B cell (primary cell): ENCODE measurements at regions not wholly inside any gene's neighbourhood (a gene's known extent, or its start where the extent isn't known, plus 50 kb on each side); places are given as distances from the start of the nearest gene placed in this dataset.

Source experiments
- ATAC-seq: fragments of 200-7000 bp; cut with Tn5 transposase; one replicate; pipeline ENCODE4 v1.10.0; 2021; ENCODE audit warnings: low read depth, mild to moderate bottlenecking, moderate number of reproducible peaks, moderate library complexity
- CTCF ChIA-PET: fragments of 350-600 bp; sonication (Branson Sonifier 250); formaldehyde crosslinking; loops from one replicate; lab custom pipeline; 2021; ENCODE audit warnings: antibody characterized with exemption, inconsistent platforms; lab: Charles Lee
- POLR2A ChIA-PET: fragments of 350-600 bp; sonication (Branson Sonifier 250); formaldehyde crosslinking; loops from one replicate; lab custom pipeline; 2021; ENCODE audit warnings: antibody characterized with exemption; lab: Charles Lee
- DNase-seq: peaks from one replicate; pipeline ENCODE4 v3.0.0; 2013
- H2AFZ ChIP-seq: 2 replicates; pipeline ENCODE4 v1.6.1; 2012; ENCODE audit warnings: mild to moderate bottlenecking, low read depth, low read length; ENCODE audit not compliant: insufficient read depth, poor library complexity, severe bottlenecking
- H3K27ac ChIP-seq, 2 donors: 1 replicate in 1 of 2; 2 replicates in 1 of 2; pipeline ENCODE4 v1.5.1; 2012 to 2013; ENCODE audit warnings: low read length in 2 of 2, mild to moderate bottlenecking in 2 of 2, moderate library complexity in 1 of 2
- H3K27me3 ChIP-seq, 4 experiments: fragments of 200-600 bp in 1 of 4; sonication (generic) in 1 of 4; replicated peaks in 1 of 4; 1 replicate in 2 of 4; 2 replicates in 2 of 4; pipeline versions ENCODE4 v1.6.1 to v1.7.0; 2013 to 2016; ENCODE audit warnings: low read length in 3 of 4, mild to moderate bottlenecking in 2 of 4, mixed read lengths in 1 of 4, moderate library complexity in 1 of 4; ENCODE audit not compliant: insufficient read depth in 4 of 4, control insufficient read depth in 3 of 4; ENCODE audit errors: control extremely low read depth in 1 of 4
- H3K36me3 ChIP-seq, 2 experiments: replicated peaks in 1 of 2; 1 replicate in 1 of 2; 2 replicates in 1 of 2; pipeline versions ENCODE4 v1.6.1 to v1.7.1; 2013; ENCODE audit warnings: low read length in 1 of 2; ENCODE audit not compliant: insufficient read depth in 2 of 2, control insufficient read depth in 1 of 2; ENCODE audit errors: control extremely low read depth in 1 of 2, extremely low read depth in 1 of 2
- H3K4me1 ChIP-seq, 2 donors: fragments of 200-600 bp in 1 of 2; sonication (generic) in 1 of 2; 1 replicate in 1 of 2; 2 replicates in 1 of 2; pipeline versions ENCODE4 v1.5.1 to v1.6.1; 2013 to 2017; ENCODE audit warnings: low read length in 2 of 2; ENCODE audit not compliant: control insufficient read depth in 2 of 2, insufficient read depth in 2 of 2
- H3K4me2 ChIP-seq: replicated peaks from 2 replicates; pipeline ENCODE3; 2012; ENCODE audit warnings: mild to moderate bottlenecking, low read depth, low read length; ENCODE audit not compliant: poor library complexity, severe bottlenecking
- H3K4me3 ChIP-seq, 5 experiments: fragments of 200-600 bp in 1 of 5; sonication (generic) in 1 of 5; 1 replicate in 3 of 5; 2 replicates in 2 of 5; pipeline versions ENCODE4 v1.5.1 to v1.7.0; 2011 to 2016; ENCODE audit warnings: low read length in 4 of 5, mild to moderate bottlenecking in 4 of 5, low read depth in 2 of 5, control low read depth in 1 of 5, moderate library complexity in 1 of 5; ENCODE audit not compliant: insufficient read depth in 1 of 5; ENCODE audit errors: control extremely low read depth in 1 of 5, extremely low read depth in 1 of 5
- H3K79me2 ChIP-seq: fragments of 200-600 bp; sonication (generic); one replicate; pipeline ENCODE4 v1.6.0; 2016; ENCODE audit warnings: low read length; ENCODE audit not compliant: control insufficient read depth, insufficient read depth
- H3K9ac ChIP-seq: fragments of 200-600 bp; sonication (generic); 2 replicates; pipeline ENCODE4 v1.6.1; 2017; ENCODE audit warnings: mild to moderate bottlenecking, low read length, moderate library complexity
- H3K9me3 ChIP-seq, 3 donors: one replicate each; pipeline versions ENCODE4 v1.6.1 to v1.7.1; 2013; ENCODE audit warnings: low read length in 2 of 3; ENCODE audit not compliant: control insufficient read depth in 2 of 3, insufficient read depth in 1 of 3; ENCODE audit errors: control extremely low read depth in 1 of 3
- H4K20me1 ChIP-seq: 2 replicates; pipeline ENCODE4 v1.6.0; 2012; ENCODE audit warnings: mild to moderate bottlenecking, low read length; ENCODE audit not compliant: insufficient read depth, control insufficient read depth, poor library complexity, severe bottlenecking
- H3K27ac Mint-ChIP-seq: one replicate; pipeline ENCODE4 v1.8.0; 2021; ENCODE audit warnings: mixed read lengths
- H3K27me3 Mint-ChIP-seq: one replicate; pipeline ENCODE4 v1.8.0; 2021; ENCODE audit warnings: mixed read lengths
- H3K4me1 Mint-ChIP-seq: one replicate; pipeline ENCODE4 v1.8.0; 2021; ENCODE audit warnings: mixed read lengths
- H3K4me3 Mint-ChIP-seq: one replicate; pipeline ENCODE4 v1.8.0; 2021; ENCODE audit warnings: mixed read lengths
- H3K9me3 Mint-ChIP-seq: one replicate; pipeline ENCODE4 v1.8.0; 2022; ENCODE audit warnings: mixed read lengths; ENCODE audit not compliant: insufficient read depth
- CTCF ChIP-seq: fragments of 200-600 bp; IDR thresholded peaks from one replicate; pipeline ENCODE4 v1.8.0; 2022; ENCODE audit warnings: antibody characterized with exemption, mild to moderate bottlenecking
- EZH2 ChIP-seq: IDR thresholded peaks from 2 replicates; pipeline ENCODE4 v1.6.1; 2012; ENCODE audit warnings: borderline replicate concordance, low read depth, mild to moderate bottlenecking, moderate library complexity, low read length; ENCODE audit not compliant: insufficient read depth, poor library complexity, severe bottlenecking
- WGBS: methylation state at CpG from one replicate; pipeline ENCODE4 v1.1.5; 2013; ENCODE audit warnings: missing lambda C conversion rate; ENCODE audit not compliant: insufficient coverage; 5-methylcytosine and 5-hydroxymethylcytosine counted together
- intact Hi-C: fragments of 100-400 bp; cut with micrococcal nuclease; formaldehyde crosslinking; loops from one replicate; pipeline ENCODE4 v1.10.0; 2022

- TF ChIP-seq EZH2: no peak
- TF ChIP-seq CTCF: no peak
- POLR2A ChIA-PET: no interaction called here
- Histone ChIP-seq H3K79me2 (no peaks in the 10 kb centered on the region), H3K27me3 (no peaks in the 10 kb centered on the region), H4K20me1 (no peaks in the 10 kb centered on the region), H2AFZ (no peak overlapping the region), H3K36me3 (no peaks in the 10 kb centered on the region), H3K4me1 (no peaks in the 10 kb centered on the region), H3K4me2 (no peak overlapping the region), H3K9ac (no peak overlapping the region), H3K27ac (no peak overlapping the region), H3K9me3 (peaks cover 0 to 49% (median 0%) of the 10 kb centered on the region in 3 donors), H3K4me3 (no peak overlapping the region)
- Mint-ChIP-seq H3K4me1 (no peaks in the 10 kb centered on the region), H3K27me3 (peaks cover 10% of the 10 kb centered on the region), H3K27ac (no peak overlapping the region), H3K9me3 (peaks cover 5% of the 10 kb centered on the region), H3K4me3 (no peak overlapping the region)
- 60% methylated on average over 10 of the region's 12 CpGs for WGBS
- ATAC-seq (no peak), DNase-seq (no peak)
- CTCF ChIA-PET: no interaction called here
- intact Hi-C loops: no loop called here
Measured at GRCh38 chr7:1360521-1360971, 98.7 kb downstream of the MICALL2 start.

GRCh38 chr7:1361016-1361755 is 98.1 kb downstream of the MICALL2 start:
- Histone ChIP-seq H3K27me3 (peaks cover 0 to 4% (median 0%) of the 10 kb centered on the region in 4 experiments), H3K36me3 (no peaks in the 10 kb centered on the region), H3K9me3 (peaks cover 0 to 55% (median 2%) of the 10 kb centered on the region in 3 donors), H3K79me2 (no peaks in the 10 kb centered on the region), H3K4me3 (no peak overlapping the region), H3K9ac (no peak overlapping the region), H3K27ac (no peak overlapping the region), H3K4me2 (no peak overlapping the region), H4K20me1 (no peaks in the 10 kb centered on the region), H3K4me1 (no peaks in the 10 kb centered on the region), H2AFZ (no peak overlapping the region)
- TF ChIP-seq CTCF: no peak
- no peak for TF ChIP-seq EZH2
- intact Hi-C loops: no loop called here
- no peak for DNase-seq
- no peak for ATAC-seq
- ChIA-PET POLR2A (no interaction called here), CTCF (no interaction called here)
- 83% methylated on average over 7 of the region's 14 CpGs for WGBS
- Mint-ChIP-seq H3K27ac (no peak overlapping the region), H3K4me1 (no peaks in the 10 kb centered on the region), H3K27me3 (peaks cover 13% of the 10 kb centered on the region), H3K4me3 (no peak overlapping the region), H3K9me3 (peaks cover 10% of the 10 kb centered on the region)
